A549 (cell line): ENCODE measurements at regions not wholly inside any gene's neighbourhood (a gene's known extent, or its start where the extent isn't known, plus 50 kb on each side); places are given as distances from the start of the nearest gene placed in this dataset.

Source experiments
- CBX2 ChIP-seq: fragments of 200-600 bp; sonication (generic); IDR thresholded peaks from 2 replicates; pipeline ENCODE4 v1.6.1; 2016; ENCODE audit warnings: low read depth, mild to moderate bottlenecking, borderline replicate concordance
- CTCF ChIP-seq: fragments of >200 bp; sonication (Bioruptor Twin); formaldehyde crosslinking; IDR thresholded peaks from 3 replicates; pipeline ENCODE4 v1.5.1; 2016
- EP300 ChIP-seq, 2 experiments: fragments of >200 bp; sonication (Bioruptor Twin); formaldehyde crosslinking; IDR thresholded peaks; 2 replicates in 1 of 2; 3 replicates in 1 of 2; pipeline ENCODE4 v1.6.1; 2016 to 2017
- FOSL2 ChIP-seq, 2 experiments: fragments of 450-650 bp in 1 of 2; fragments of >200 bp in 1 of 2; sonication (Bioruptor Twin) in 1 of 2; formaldehyde crosslinking; IDR thresholded peaks; 2 replicates each; pipeline versions ENCODE4 v1.5.0 to v1.6.1; 2016 to 2020; ENCODE audit warnings: mild to moderate bottlenecking in 1 of 2, moderate library complexity in 1 of 2
- JUN ChIP-seq, 2 experiments: fragments of >200 bp; sonication (Bioruptor Twin); formaldehyde crosslinking; IDR thresholded peaks; 2 replicates in 1 of 2; 3 replicates in 1 of 2; pipeline ENCODE4 v1.6.1; 2016 to 2017
- JUNB ChIP-seq: fragments of >200 bp; sonication (Bioruptor Twin); formaldehyde crosslinking; IDR thresholded peaks from 2 replicates; pipeline ENCODE4 v1.6.1; 2016
- MAX ChIP-seq: IDR thresholded peaks from 2 replicates; pipeline ENCODE4 v1.6.1; 2012
- MYC ChIP-seq: IDR thresholded peaks from 2 replicates; pipeline ENCODE4 v1.6.1; 2012; ENCODE audit warnings: mild to moderate bottlenecking, inconsistent platforms, low read length, improper control_type of control experiment, borderline replicate concordance
- POLR2A ChIP-seq: IDR thresholded peaks from 2 replicates; pipeline ENCODE4 v1.6.1; 2012; ENCODE audit warnings: mild to moderate bottlenecking, low read length
- RCOR1 ChIP-seq: fragments of 150-350 bp; IDR thresholded peaks from 2 replicates; pipeline ENCODE4 v1.6.1; 2014; ENCODE audit warnings: antibody characterized with exemption, low read length, low read depth
- RFX5 ChIP-seq: fragments of 450-650 bp; IDR thresholded peaks from 2 replicates; pipeline ENCODE4 v1.7.1; 2014; ENCODE audit warnings: antibody characterized with exemption, mild to moderate bottlenecking, moderate library complexity
- SMC3 ChIP-seq: fragments of >200 bp; sonication (Bioruptor Twin); formaldehyde crosslinking; IDR thresholded peaks from 3 replicates; pipeline ENCODE4 v1.6.1; 2018; ENCODE audit warnings: inconsistent platforms
- TP53 ChIP-seq: fragments of 250-450 bp; sonication (Bioruptor Pico); IDR thresholded peaks from 2 replicates; pipeline ENCODE4 v1.5.0; 2021; ENCODE audit warnings: mild to moderate bottlenecking, moderate library complexity

GRCh38 chr3:76724706-76725105, 315.2 kb upstream of the ROBO2 start:
- TF ChIP-seq CTCF (no peak), POLR2A (no peak), SMC3 (no peak), JUNB (no peak), CBX2 (no peak), MYC (no peak), RFX5 (no peak), RCOR1 (no peak), MAX (no peak), EP300 (IDR thresholded peaks at IDR 0.05) (no peak), TP53 (no peak), FOSL2 (IDR thresholded peaks at IDR 0.05) (no peak), FOSL2 (CRISPR knock-in tag; IDR thresholded peaks at IDR 0.05) (no peak), JUN (IDR thresholded peaks at IDR 0.05) (no peak)
